Stomach (tissue), 8 donors: ENCODE measurements at regions not wholly inside any gene's neighbourhood (a gene's known extent, or its start where the extent isn't known, plus 50 kb on each side); places are given as distances from the start of the nearest gene placed in this dataset.

Experiments
- DNase-seq, 2 donors: peaks; one replicate each; pipeline versions ENCODE4 v3.0.0 to v3.0.0-alpha.2; 2013 to 2019
- H3K27ac ChIP-seq, 5 donors: fragments of 200-600 bp in 4 of 5; sonication (generic) in 4 of 5; one replicate each; pipeline ENCODE4 v1.5.1; 2013 to 2019; ENCODE audit warnings: mild to moderate bottlenecking in 1 of 5, moderate library complexity in 1 of 5
- H3K27me3 ChIP-seq, 3 donors: fragments of 200-600 bp; sonication (generic); one replicate each; pipeline ENCODE4 v1.5.1; 2017 to 2019; ENCODE audit warnings: mixed run types in 1 of 3
- H3K36me3 ChIP-seq, 4 donors: fragments of 200-600 bp; sonication (generic); 1 replicate in 3 of 4; 2 replicates in 1 of 4; pipeline ENCODE4 v1.5.1; 2016 to 2019
- H3K4me1 ChIP-seq, 4 donors: fragments of 200-600 bp; sonication (generic); one replicate each; pipeline ENCODE4 v1.5.1; 2016 to 2019
- H3K4me3 ChIP-seq, 4 donors: fragments of 200-600 bp; sonication (generic) in 3 of 4; one replicate each; pipeline ENCODE4 v1.5.1; 2016 to 2019; ENCODE audit warnings: mild to moderate bottlenecking in 1 of 4
- H3K9me3 ChIP-seq, 4 donors: fragments of 200-600 bp; sonication (generic); one replicate each; pipeline ENCODE4 v1.5.1; 2016 to 2019
- EP300 ChIP-seq: sonication (generic); formaldehyde crosslinking; IDR thresholded peaks from one replicate; pipeline ENCODE4 v1.6.1; 2017; ENCODE audit warnings: antibody characterized with exemption
- POLR2A ChIP-seq, 4 donors: fragments of 450-650 bp; IDR thresholded peaks; one replicate each; pipeline ENCODE4 v1.6.1; 2016; ENCODE audit warnings: antibody characterized with exemption in 4 of 4, control low read depth in 2 of 4, mild to moderate bottlenecking in 1 of 4, moderate library complexity in 1 of 4
- POLR2AphosphoS5 ChIP-seq, 3 donors: sonication (generic); formaldehyde crosslinking; IDR thresholded peaks; one replicate each; pipeline ENCODE4 v1.6.1; 2016; ENCODE audit warnings: antibody characterized with exemption in 3 of 3
- WGBS, 5 donors: extraction: QIAGEN DNeasy Blood & Tissue Kit in 3 of 5; methylation state at CpG; one replicate each; pipeline versions ENCODE4 v1.1.5 to v1.1.7; 2013 to 2018; 5-methylcytosine and 5-hydroxymethylcytosine counted together
- intact Hi-C: fragments of 100-400 bp; cut with DNase I; formaldehyde crosslinking; loops from one replicate; pipeline ENCODE4 v1.15.1; 2023; ENCODE audit warnings: low total_unique reads
- TF ChIP-seq, protein P1 (sequence below), 7 experiments: fragments of 450-650 bp in 4 of 7; fragments of 200-600 bp in 3 of 7; sonication (generic) in 3 of 7; IDR thresholded peaks; one replicate each; pipeline ENCODE4 v1.5.1; 2016 to 2019; ENCODE audit warnings: antibody characterized with exemption in 7 of 7, control low read depth in 2 of 7, mild to moderate bottlenecking in 1 of 7
- donor health status: healthy with polysubstance abuse.
- donor health status: Bipolar disorder and iron deficiency.
- donor health status: healthy.

DNA sequence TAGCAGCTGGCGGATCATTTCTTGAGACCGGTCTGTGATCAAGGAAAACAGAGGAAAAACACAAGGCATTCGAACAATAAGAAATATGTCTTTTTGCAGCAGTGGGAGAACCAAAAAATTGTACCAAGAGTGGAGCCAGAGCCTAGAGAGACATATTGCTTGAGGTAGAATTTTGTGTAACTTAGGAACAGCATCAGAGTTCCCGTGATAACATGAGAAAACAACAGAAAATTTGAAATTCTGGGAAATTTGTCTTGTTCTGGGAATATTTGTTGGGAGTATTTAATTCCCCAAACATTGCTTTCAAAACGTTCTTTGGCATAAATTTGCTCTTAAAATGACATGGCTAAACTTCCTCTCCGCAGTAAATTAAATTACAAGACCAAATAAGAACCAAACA lies 267.5 kb downstream of the GPD2 start:
- Histone ChIP-seq H3K9me3 (no peaks in the 10 kb centered on the region), H3K4me1 (peaks cover 0 to 5% (median 2%) of the 10 kb centered on the region in 4 donors), H3K27ac (peak overlapping the region in 1 of 5 donors; percentile 54), H3K27me3 (no peaks in the 10 kb centered on the region), H3K36me3 (no peaks in the 10 kb centered on the region), H3K4me3 (no peak overlapping the region)
- intact Hi-C loops: no loop called here
- DNase-seq: no peak
- 62 to 79% (median 70%) methylated on average over 6 of the region's 6 CpGs for WGBS, 5 donors
- TF ChIP-seq, protein P1, sequence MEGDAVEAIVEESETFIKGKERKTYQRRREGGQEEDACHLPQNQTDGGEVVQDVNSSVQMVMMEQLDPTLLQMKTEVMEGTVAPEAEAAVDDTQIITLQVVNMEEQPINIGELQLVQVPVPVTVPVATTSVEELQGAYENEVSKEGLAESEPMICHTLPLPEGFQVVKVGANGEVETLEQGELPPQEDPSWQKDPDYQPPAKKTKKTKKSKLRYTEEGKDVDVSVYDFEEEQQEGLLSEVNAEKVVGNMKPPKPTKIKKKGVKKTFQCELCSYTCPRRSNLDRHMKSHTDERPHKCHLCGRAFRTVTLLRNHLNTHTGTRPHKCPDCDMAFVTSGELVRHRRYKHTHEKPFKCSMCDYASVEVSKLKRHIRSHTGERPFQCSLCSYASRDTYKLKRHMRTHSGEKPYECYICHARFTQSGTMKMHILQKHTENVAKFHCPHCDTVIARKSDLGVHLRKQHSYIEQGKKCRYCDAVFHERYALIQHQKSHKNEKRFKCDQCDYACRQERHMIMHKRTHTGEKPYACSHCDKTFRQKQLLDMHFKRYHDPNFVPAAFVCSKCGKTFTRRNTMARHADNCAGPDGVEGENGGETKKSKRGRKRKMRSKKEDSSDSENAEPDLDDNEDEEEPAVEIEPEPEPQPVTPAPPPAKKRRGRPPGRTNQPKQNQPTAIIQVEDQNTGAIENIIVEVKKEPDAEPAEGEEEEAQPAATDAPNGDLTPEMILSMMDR (IDR thresholded peaks at IDR 0.05): no peak
- TF ChIP-seq POLR2AphosphoS5 (IDR thresholded peaks at IDR 0.05) (no peak), POLR2A (IDR thresholded peaks at IDR 0.05) (no peak), EP300 (no peak)

DNA sequence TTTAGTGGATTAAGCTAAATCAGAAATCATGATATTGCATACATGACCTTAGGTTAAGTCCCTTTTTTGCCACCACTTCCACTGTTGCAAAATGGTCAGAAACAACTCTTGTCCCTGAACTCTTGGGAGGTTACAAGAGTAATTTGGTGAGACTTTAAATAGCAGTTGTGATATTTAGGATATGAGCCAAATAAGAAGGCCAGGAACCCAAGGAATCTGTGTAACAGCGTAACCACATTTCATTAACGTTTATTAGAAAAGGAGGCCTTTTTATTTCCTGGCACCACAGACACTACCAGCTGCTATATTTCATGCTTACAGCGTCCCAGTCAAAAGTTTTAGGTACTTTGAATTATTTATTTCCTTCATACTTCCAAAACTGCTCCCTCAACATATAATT lies 268.0 kb downstream of the GPD2 start:
- no peak for TF ChIP-seq POLR2AphosphoS5 (IDR thresholded peaks at IDR 0.05)
- no peak for TF ChIP-seq EP300
- no peaks in the 10 kb centered on the region for H3K36me3 ChIP-seq
- peaks cover 0 to 5% (median 2%) of the 10 kb centered on the region in 4 donors for H3K4me1 ChIP-seq
- H3K9me3 ChIP-seq: no peaks in the 10 kb centered on the region
- H3K27me3 ChIP-seq: no peaks in the 10 kb centered on the region
- H3K4me3 ChIP-seq: no peak overlapping the region
- intact Hi-C loops: no loop called here
- peak overlapping the region in 2 of 5 donors; percentile 17 to 54 for H3K27ac ChIP-seq
- no peak for DNase-seq
- WGBS, 5 donors: 57 to 77% (median 68%) methylated on average over 3 of the region's 3 CpGs

DNA sequence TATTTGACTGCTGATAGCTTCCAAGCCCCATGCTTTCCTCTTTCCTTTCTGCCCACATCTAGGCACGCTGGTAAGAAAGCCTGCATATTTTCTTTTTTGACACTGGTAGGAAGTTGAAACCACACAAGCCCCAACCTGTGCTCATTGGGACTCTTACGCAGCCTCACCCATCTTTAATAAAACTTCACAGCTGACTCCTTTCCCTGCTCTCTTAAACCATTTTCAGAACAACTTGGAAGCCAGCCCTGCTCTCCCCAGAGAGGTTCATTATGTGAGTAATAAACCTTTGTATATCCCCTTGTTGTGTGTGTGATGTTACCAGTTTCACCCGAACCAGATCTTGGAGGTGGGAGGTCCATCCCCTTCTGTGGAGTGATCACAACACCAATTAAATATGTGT lies 268.4 kb downstream of the GPD2 start:
- H3K9me3 ChIP-seq: no peaks in the 10 kb centered on the region
- peak overlapping the region in 2 of 5 donors; percentile 17 to 54 for H3K27ac ChIP-seq
- no peaks in the 10 kb centered on the region for H3K36me3 ChIP-seq
- peak in 1 of 2 donors; percentile 16 for DNase-seq
- 57 to 78% (median 65%) methylated on average over 3 of the region's 3 CpGs for WGBS, 5 donors
- peaks cover 0 to 5% (median 2%) of the 10 kb centered on the region in 4 donors for H3K4me1 ChIP-seq
- intact Hi-C loops: no loop called here
- H3K27me3 ChIP-seq: no peaks in the 10 kb centered on the region
- TF ChIP-seq POLR2A (IDR thresholded peaks at IDR 0.05) (no peak), POLR2AphosphoS5 (IDR thresholded peaks at IDR 0.05) (no peak)
- TF ChIP-seq, protein P1 (IDR thresholded peaks at IDR 0.05): no peak
- no peak overlapping the region for H3K4me3 ChIP-seq

DNA sequence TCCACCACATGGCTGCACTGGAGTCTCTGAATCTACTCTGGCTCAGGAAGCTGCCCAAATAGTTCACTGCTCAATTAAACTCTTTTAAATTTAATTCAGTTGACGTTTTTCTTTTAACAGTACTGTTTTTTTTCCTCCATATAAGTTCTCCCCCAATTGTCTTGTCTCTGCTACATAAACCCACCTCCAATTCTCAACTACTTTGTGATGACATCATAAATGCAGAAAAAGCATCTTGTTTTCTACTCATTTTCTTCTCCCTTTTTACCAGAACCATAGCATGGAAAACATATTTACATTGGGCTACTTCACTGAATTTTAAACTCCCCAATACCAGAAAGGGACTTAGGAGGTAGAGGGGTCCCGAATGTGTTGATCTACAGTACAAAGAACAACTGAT lies 270.4 kb downstream of the GPD2 start:
- TF ChIP-seq POLR2A (IDR thresholded peaks at IDR 0.05): no peak
- TF ChIP-seq EP300: no peak
- TF ChIP-seq POLR2AphosphoS5 (IDR thresholded peaks at IDR 0.05): no peak
- TF ChIP-seq, protein P1 (IDR thresholded peaks at IDR 0.05): no peak
- WGBS, 5 donors: 75 to 87% (median 78%) methylated on average over 2 of the region's 2 CpGs
- Histone ChIP-seq H3K27ac (no peak overlapping the region), H3K36me3 (no peaks in the 10 kb centered on the region), H3K27me3 (no peaks in the 10 kb centered on the region), H3K4me3 (no peak overlapping the region), H3K9me3 (no peaks in the 10 kb centered on the region), H3K4me1 (peaks cover 0 to 5% (median 2%) of the 10 kb centered on the region in 4 donors)
- intact Hi-C loops: no loop called here
- no peak for DNase-seq

DNA sequence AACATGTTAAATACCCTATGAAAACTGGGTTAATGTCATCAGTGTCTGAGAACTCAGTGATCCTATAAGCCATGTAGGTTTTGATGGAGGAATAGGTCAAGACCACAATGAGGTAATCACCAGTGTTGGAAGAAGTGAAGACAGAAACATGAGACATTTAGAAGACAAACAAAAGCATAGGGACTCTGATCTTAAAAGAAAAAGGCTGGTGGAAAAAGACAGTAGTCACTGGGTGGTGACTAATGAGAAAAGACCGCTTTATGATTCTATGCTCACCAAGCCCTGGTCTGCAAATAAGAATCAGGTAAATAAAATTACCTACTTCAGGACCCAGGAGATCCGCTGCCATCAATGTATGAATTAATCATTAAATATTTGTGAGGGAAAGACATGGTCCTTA lies 271.9 kb downstream of the GPD2 start:
- no peaks in the 10 kb centered on the region for H3K9me3 ChIP-seq
- no peak overlapping the region for H3K27ac ChIP-seq
- intact Hi-C loops: no loop called here
- H3K36me3 ChIP-seq: no peaks in the 10 kb centered on the region
- H3K4me1 ChIP-seq: no peaks in the 10 kb centered on the region
- no peak for DNase-seq
- no peaks in the 10 kb centered on the region for H3K27me3 ChIP-seq
- WGBS, 5 donors: 85 to 96% (median 89%) methylated on average over 2 of the region's 2 CpGs
- no peak overlapping the region for H3K4me3 ChIP-seq
- TF ChIP-seq POLR2AphosphoS5 (IDR thresholded peaks at IDR 0.05) (no peak), POLR2A (IDR thresholded peaks at IDR 0.05) (no peak), EP300 (no peak)
- TF ChIP-seq, protein P1 (IDR thresholded peaks at IDR 0.05): no peak
